HG02759 (cell line): ENCODE measurements at regions not wholly inside any gene's neighbourhood (a gene's known extent, or its start where the extent isn't known, plus 50 kb on each side); places are given as distances from the start of the nearest gene placed in this dataset.
A peak's percentile ranks its signal among the peaks of the same experiment; 100 is the strongest.

ENCODE experiments used
- ATAC-seq: cut with Tn5 transposase; IDR thresholded peaks from one replicate; pipeline ENCODE4 v1.9.1; 2021; ENCODE audit warnings: mild to moderate bottlenecking, moderate library complexity; ENCODE audit not compliant: unreplicated experiment

DNA sequence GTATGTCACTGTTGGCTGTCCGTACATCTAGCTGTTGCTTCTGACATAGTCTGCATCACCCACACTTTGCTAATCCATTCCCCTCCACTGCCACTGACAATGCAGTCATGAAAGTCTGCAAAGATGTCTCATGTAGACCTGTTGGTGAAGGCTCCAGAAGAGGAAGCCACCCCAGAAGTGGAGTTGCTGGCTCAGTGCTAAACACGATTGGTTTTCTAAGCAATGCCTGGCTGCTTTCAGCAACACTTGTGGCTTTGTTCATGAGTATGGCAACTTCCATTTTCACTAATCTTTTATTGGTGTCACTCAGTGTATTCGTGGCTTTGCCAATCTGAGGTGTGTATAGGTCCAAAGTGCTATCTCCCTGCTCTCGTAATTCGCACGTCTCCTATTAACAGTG lies 288.1 kb downstream of the GADD45G start:
- ATAC-seq, result no peak

DNA sequence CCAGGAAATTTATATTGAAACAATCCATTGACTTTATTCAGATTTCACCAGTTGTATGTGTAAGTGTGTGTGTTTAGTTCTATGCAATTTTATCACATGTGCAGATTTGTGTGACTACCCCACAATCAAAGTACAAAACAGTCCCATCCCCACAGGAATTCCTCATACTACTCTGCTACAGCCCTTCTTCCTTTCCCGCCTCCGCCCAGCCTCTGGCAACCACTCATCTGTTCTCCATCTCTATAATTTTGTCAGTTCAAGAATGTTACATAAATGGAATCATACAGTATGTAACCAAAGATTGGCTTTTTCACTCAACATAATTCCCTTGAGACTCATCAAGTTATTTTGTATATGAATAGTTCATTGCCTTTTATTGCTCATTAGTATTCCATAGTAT lies 289.1 kb downstream of the GADD45G start:
- no peak for ATAC-seq

DNA sequence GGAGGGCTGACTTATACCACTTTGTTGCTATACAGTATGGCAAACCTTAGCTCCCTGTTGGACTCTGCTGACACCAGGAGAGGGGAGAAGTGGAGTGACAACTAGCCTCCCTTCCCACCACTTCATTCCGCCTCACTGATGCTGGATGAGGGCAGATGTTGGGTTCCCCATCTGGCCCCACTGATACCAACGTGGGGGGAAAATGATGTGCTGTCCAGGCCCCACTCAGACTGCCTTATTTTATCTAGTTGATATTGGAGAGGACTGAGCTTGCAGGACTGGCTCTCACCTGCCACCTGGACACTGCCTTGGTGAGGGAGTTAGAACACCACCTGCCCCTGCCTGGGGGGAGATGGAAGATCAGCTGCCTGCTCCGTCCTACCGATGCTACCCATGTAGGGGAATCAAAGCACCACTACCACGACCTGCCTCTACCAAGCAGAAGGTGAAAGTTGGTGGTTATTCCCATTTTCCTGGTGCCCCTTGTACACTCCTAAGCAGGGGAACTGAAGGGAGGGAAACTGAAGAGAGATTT lies 292.1 kb downstream of the GADD45G start:
- no peak for ATAC-seq

DNA sequence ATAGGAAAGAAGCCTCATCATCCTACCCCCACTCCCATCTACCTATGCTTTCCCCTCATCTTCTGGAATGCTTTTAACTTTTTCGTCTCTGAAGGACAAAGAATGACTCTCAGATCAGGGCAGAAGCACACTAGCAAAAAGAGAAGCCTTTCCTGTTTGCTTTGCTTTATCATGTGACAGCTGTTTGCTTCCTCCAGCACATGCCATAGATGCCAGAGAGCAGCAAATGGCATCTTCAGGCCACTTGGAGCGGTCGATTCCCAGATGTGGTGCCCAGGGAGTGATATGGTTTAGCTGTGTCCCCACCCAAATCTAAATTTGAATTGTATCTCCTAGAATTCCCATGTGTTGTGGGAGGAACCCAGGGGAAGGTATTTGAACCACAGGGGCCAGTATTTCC lies 294.8 kb downstream of the GADD45G start:
- ATAC-seq, result no peak

DNA sequence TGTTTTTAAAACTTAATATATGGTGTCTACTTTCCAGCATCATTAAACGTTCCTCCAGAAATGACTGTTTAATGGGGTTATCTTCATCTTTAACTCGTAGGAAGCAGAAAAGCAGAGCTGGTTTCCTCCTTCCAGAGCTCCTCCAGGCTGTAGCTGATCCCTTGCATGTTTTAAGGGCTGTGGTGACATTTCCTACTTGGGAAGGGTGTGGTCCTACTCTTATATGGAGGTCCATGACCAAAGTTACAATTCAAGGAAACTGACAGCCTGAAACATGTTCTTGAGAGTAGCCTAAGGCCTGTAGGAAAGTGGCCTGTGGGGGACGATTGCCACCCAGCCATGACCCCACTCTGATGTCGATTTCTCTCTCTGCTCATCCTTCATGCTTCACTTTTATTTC lies 297.1 kb downstream of the GADD45G start:
- ATAC-seq, result no peak

DNA sequence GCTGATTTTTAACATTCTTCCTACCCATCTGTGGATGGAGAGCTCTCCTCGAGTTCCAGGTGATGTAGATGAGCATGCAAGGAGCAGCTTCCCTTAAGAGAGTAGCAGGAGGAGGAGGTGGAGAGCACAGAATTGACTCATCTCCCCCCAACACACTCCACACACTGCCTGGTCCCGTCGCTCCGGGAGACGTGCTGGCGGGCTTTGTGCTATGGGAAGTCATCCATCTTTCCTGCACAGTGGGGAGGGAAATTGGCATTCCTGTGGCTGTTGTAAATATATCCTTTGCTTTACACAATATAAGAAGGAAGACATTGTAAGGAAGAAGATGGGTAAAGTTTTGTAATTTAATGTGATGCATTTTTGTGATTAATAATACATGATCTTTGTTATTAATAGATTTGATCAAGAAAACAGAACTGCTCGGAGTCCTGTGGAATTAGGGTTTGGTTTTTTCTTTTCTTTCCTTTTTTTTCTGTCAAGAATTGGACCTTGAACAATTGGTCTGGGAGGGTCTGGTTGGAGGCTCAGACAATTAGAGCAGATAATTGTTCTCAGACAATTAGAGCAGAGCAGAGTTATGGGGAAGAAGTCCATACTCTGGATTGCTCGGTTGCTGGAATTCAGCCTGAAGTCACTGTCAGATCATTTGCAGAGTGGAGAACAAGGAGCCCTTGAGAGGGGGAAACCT lies 297.8 kb downstream of the GADD45G start:
- ATAC-seq, result no peak

DNA sequence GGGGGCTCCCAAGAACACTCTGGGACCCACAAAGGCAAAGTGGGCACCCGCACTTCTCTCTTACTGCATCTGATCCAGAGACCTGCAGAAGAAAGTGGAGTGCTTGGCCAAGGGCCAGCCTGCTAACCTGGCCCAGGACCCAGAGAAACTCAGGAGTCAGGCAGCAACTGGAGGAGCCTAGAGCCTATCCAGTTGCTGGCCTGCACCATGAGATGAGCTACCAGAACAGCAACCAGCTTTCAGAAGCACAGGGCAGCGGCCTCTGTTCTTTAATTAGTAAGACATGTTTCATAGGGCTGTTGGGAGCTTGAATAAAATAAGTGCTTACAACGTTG lies 298.3 kb downstream of the GADD45G start:
- ATAC-seq, result no peak

DNA sequence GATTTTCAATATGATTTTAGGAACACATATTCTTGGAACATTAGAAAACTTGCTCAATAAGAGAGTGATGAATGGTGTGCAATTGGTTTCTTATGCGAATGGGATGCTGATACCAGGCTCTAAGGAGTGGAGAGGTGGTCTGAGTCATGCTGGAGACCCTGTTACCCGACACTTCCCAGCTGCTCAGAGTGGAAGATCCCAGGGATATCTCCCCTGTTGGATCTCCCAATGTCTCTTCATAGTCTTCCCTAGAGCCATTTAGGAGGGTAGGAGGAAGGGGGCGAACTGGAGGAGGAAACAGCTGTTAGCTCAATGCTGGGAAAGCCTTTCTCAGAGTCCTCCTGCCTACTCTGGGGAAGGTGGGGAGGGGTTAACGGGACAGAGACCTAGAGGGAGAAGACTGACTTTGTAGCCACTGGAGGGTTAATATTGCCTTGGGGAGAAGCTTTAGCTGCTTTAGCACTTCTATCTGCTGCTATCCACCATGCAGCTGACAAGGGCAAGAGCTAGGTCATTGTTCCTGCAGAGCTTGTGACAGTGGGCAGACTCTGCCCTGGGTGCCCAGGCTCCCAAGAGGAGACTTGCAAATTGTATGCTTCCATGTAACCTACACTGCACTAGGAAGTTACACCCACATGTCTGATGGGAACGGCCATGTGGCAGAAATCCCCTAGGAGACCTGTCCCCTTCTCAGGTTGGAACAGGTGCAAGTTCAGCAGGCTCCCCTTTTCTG lies 301.0 kb downstream of the GADD45G start:
- ATAC-seq, result no peak

DNA sequence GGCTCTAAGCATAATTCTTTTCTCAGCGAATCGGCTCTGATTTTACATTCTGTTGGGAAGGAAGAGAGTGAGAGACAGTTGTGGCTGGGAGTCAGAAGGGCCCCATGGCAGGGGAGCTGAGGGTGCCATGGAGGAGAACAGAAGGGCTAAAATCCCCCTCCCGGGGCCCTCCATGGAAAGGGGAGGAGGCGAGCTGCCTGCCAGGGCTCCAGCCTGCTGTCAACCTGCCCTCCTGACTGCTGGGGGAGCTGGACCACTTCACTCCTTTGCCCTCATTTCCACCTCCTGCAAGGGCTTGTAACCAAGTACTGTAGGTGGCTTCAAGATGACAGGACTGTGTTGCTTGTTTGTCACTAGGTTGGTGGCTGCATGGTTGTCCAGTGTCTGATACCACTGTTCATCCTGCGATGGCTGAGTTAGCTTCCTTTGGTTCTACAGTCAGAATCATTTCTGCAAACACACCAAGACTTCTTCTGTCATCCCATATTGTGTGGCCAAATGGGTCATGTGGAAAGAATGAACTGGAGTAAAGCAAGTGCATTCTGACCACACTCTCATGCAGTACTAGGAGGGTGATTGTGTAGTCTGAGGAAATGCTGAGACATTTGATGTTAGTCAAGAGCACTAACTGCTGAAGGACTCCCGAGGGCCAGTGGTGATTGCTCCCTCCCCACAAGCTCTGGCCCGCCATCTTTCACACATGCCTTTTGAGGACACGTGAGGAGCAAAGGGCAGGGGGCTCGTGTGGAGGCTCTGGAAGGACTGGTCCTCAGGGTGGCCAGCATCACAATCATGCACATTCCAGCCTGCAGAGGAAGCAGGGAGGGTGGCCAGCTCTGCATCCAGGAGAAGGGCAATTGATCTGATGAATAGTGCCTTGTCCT lies 307.2 kb downstream of the GADD45G start:
- ATAC-seq, result no peak

DNA sequence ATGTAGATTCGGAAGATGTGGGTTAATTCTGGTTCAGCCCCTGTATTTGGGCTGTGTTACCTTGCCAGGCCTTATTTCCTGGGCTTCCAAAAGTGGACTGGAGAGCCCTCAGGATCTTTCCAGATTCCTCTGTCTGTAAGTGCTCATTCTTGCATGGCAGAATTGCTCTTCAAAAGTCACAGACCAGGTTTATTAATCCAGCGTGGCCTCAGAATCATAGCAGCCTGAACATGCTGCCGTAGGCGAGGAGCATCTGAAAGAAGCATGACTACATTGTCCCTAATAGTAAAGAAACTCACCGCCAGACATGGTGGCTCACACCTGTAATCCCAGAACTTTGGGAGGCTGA lies 307.8 kb downstream of the GADD45G start:
- ATAC-seq, result no peak

DNA sequence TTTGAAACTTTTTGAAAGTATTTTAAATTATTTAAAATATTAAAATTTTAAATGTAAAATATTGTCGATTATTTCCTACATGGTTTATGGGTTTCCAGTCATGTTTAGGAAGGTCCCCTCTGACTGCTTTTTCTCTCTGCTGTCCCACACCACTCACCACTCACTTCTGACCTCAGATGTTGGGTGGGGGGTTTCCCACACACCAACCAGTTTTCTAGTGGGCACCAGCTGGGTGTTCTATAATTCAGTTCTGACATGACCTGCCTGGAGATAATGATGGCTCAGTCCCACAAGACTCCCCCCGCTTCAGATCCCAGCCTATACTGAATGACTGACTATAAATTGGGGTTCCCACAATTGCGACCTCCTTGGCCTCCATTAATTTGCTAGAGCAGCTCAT lies 310.4 kb downstream of the GADD45G start:
- ATAC-seq, result no peak

DNA sequence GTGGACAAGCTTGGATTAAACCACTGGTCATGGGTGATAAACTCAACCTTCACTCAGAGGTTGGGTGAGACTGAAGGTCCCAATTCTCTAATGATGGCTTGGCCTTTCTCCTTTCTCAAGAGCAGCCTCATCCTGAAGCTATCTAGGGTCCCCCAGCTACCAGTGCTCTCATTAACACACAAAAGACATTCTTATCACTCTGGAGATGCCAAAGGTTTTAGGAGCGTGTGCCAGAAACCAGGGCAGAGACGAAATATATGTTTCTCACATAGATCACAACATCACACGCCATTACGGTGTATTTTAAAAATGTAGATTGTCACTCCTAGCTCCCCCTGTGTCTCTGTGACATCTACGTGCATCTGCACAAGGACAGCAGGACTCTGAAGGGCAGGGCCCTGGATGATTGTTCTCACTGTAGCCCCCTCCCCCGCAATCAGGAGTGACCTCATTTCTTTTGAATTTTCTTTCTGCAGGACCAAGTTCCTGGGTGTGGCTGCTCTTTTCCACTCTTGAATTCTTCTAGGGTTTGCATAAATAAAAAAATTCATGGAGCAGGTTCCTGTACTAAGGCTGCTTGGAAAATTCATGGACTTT lies 311.3 kb downstream of the GADD45G start:
- ATAC-seq, result no peak

DNA sequence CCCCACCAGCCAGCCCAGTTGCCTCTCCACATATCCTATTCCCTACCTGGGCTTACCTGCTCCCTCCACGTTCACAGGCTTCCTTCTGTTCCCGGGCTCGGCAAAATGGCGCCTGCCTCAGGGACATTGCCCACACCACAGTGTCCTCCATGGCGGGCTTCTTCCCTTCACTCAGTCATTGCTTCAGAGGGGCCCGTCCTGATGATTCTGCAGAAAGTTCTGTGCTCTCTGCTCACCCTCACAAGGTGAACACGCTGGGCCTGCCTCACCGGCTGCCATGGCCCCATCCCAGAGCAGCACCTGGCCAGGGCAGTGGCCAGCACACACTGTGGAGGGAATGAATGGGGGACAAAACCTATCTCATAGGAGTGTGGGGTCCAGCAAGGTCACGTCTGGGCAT lies 313.0 kb downstream of the GADD45G start:
- no peak for ATAC-seq

DNA sequence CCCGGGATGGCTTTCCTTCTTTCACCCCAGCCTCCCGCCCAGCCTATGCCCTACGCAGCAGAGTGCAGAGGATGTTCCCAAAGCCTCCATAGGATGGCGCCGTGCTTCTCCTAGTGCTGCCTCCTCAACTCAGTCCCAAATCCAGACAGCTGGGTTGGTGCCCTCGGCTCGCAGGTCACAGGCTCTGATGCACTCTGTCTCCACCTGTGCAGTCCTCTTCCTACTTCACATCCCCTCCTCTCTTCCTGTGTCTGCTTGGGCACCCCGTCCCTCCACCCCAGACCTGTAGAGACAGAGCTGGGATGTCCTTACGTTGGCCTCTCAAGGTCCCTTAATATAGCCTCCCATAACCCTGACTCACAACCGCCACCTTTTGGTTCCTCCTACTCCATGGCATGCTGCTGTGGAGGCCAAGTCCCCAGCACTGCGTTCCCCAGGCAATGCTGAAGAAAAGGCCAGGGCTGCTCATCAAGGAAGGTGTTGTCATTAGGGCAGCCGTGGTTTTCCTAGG lies 314.4 kb downstream of the GADD45G start:
- ATAC-seq, result peak; percentile 57

DNA sequence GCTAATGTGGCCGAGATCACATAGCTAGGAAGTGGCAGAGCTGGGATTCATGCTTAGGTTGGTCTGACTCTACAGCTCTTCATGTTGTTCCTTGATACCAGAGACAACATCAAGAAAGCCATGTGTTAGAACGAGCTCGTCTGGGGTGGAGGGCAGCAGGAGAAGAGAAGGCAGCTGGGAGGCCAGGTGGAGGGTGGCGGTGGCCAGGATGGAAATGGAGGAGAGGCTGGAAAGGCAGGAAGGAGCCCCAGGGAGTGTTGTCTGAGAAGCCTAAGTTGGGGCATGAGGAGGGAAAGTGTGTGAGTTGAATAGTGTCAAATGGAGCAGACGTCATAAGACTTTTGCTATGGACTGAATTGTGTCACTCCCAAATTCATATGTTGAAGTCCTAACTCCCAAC lies 315.3 kb downstream of the GADD45G start:
- ATAC-seq, result no peak

DNA sequence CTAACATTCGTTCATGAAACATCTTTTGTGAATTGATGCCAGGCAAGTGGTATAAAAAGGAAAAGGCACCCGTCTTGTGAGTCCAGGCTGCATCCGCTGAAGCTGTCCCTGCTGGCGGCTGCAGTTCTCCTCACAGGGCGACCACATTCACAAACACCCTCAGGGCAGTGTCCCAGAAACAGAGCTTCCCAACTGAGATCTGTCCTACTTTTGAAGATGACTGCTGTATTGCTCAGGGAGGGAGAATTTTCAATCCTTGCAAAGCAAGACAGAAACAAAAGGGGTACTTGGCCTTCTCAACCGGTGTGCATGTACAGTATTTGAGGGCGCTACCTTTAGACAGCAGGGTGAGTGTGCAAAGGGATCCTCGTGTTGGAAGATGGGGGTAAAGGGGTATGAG lies 316.1 kb downstream of the GADD45G start:
- ATAC-seq, result no peak

DNA sequence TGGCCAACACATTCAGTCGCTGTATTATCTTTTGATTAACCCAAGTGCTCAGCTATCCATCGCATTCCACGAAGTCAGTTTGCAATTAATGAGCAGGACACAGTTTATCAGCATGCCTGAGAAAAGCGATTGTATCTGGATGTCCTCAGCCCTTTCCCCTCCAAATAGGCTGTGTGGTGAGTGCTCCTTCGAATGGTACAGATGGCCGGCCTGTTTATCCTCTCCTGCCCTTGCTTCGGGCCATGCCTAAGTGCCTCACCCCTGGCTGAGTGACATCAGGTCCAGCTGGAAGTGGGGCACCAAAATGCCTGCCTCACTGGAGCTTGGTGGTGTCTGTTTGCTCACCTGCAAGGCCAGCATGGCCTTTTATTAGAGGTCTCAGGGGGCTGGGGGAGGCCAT lies 317.3 kb downstream of the GADD45G start:
- ATAC-seq, result no peak

DNA sequence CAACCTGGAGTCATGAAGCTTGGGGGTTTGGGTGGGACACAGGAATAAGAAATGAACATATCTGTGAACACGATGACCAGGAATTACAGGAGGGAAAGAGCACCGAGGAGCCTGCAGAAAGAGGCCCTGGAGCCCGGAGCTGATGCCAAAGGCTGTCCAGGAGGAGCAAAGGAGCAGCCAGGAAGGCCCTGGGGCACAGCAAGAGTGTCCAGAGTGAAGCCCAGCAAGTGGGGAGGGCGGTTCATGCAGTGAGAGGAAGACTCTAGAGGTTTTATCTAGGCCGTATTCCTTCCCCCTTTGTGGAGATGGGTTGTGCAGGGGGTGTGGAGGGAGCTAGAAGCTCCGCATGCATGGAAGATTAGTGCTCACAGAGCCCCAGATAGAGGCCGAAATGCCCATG lies 318.4 kb downstream of the GADD45G start:
- no peak for ATAC-seq

DNA sequence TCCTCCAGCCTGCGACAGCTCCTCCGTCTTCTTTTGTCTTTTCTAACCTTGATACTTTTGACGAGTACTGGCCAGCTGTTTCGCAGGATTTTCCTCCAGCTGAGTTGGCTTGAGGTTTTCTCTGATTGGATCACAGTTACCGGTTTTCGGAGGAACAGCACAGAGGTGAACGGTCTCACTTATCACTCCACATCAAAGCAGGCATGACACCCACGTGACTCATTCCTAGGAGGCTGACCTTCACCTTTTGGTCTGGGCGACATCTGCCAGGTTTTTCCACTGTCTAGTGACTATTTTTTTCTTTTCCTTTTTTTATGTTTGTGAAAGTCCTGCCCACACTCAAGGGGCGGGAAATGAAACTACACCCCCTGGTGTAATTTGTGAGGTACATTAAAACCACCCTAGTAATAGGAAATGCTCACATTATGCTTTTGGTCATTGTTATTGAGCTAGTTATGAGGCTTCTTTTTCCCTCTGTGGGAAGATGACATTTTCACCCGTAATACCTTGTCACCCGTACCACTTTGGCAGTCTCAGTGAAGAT lies 319.2 kb downstream of the GADD45G start:
- ATAC-seq, result no peak

DNA sequence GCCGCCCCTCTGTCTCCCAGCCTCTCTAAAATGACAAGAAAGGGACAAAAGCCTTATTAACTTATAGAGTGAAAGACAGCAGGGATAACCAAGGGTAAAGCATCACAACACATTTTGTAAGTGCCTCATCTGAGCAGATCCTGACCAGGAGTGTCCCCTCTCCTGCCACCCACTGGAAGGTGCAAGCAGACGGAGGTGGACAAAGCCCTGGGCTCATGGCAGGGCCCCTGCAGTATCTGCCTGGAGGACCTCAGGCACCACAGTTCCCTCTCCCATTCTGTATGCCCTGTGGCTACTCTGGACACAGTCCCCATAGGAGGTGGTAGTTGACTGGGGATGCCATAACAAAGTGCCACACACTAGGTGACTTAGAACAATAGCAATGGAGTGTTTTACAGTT lies 319.8 kb downstream of the GADD45G start:
- no peak for ATAC-seq

DNA sequence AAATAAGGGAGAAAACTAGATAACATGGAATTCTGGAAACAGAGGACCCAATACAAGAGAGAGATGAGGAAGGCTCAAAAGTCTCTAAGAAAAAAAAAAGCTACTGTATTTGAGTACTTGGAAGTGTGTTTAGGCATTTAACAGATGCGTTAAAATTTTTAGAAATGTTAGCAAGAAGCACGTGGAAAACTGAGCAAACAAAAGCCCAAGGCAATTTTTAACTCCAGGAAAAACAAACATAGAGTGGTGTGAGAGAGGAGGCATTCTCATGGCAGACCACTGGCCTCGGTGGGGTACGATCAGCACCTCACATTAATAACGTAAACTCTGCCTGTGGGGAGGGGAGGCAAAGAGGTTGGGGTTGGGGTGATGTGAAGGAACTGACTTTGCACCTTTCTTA lies 321.4 kb downstream of the GADD45G start:
- ATAC-seq, result no peak
